Trophoblast cell (in vitro differentiated cells and primary cell): ENCODE measurements at regions not wholly inside any gene's neighbourhood (a gene's known extent, or its start where the extent isn't known, plus 50 kb on each side); places are given as distances from the start of the nearest gene placed in this dataset.

Experiments
- DNase-seq, 2 donors: peaks; one replicate each; pipeline ENCODE4 v3.0.0-alpha.2; 2016
- H2AFZ ChIP-seq: 2 replicates; pipeline ENCODE4 v1.6.1; 2013; ENCODE audit warnings: low read length, moderate library complexity, mild to moderate bottlenecking; ENCODE audit not compliant: insufficient read depth, poor library complexity
- H2AK5ac ChIP-seq: 2 replicates; pipeline ENCODE4 v1.6.1; 2013; ENCODE audit warnings: mild to moderate bottlenecking, low read length
- H2BK120ac ChIP-seq: 2 replicates; pipeline ENCODE4 v1.6.1; 2013; ENCODE audit warnings: low read length, mild to moderate bottlenecking, moderate library complexity; ENCODE audit not compliant: insufficient read depth, poor library complexity
- H2BK12ac ChIP-seq: 2 replicates; pipeline ENCODE4 v1.6.1; 2013; ENCODE audit warnings: mild to moderate bottlenecking, low read length, moderate library complexity
- H2BK5ac ChIP-seq: 2 replicates; pipeline ENCODE4 v1.6.1; 2013; ENCODE audit warnings: low read length, low read depth, moderate library complexity, mild to moderate bottlenecking; ENCODE audit not compliant: poor library complexity
- H3K14ac ChIP-seq: 2 replicates; pipeline ENCODE4 v1.6.1; 2013; ENCODE audit warnings: mild to moderate bottlenecking, low read length
- H3K18ac ChIP-seq: 2 replicates; pipeline ENCODE4 v1.6.1; 2013; ENCODE audit warnings: mild to moderate bottlenecking, low read length
- H3K23ac ChIP-seq: 2 replicates; pipeline ENCODE4 v1.6.1; 2013; ENCODE audit warnings: low read length
- H3K27ac ChIP-seq: 2 replicates; pipeline ENCODE4 v1.5.1; 2013; ENCODE audit warnings: low read depth, mild to moderate bottlenecking, inconsistent platforms, low read length, moderate library complexity
- H3K27me3 ChIP-seq: 2 replicates; pipeline ENCODE4 v1.6.1; 2013; ENCODE audit warnings: inconsistent platforms, mild to moderate bottlenecking, low read length, moderate library complexity; ENCODE audit not compliant: insufficient read depth
- H3K36me3 ChIP-seq, 2 experiments: 1 replicate in 1 of 2; 2 replicates in 1 of 2; pipeline ENCODE4 v1.6.1; 2013; ENCODE audit warnings: low read length in 2 of 2, mild to moderate bottlenecking in 2 of 2, moderate library complexity in 1 of 2; ENCODE audit not compliant: insufficient read depth in 2 of 2, control insufficient read depth in 1 of 2
- H3K4ac ChIP-seq: 2 replicates; pipeline ENCODE4 v1.6.1; 2013; ENCODE audit warnings: low read depth, mild to moderate bottlenecking, low read length, moderate library complexity
- H3K4me1 ChIP-seq, 2 experiments: 1 replicate in 1 of 2; 2 replicates in 1 of 2; pipeline ENCODE4 v1.6.1; 2013; ENCODE audit warnings: low read length in 2 of 2, mild to moderate bottlenecking in 2 of 2, moderate library complexity in 1 of 2; ENCODE audit not compliant: insufficient read depth in 2 of 2, control insufficient read depth in 1 of 2
- H3K4me2 ChIP-seq: 2 replicates; pipeline ENCODE4 v1.6.1; 2013; ENCODE audit warnings: inconsistent platforms, mild to moderate bottlenecking, low read length, moderate library complexity
- H3K4me3 ChIP-seq: 2 replicates; pipeline ENCODE4 v1.5.1; 2013; ENCODE audit warnings: mild to moderate bottlenecking, low read depth, low read length, inconsistent platforms
- H3K79me1 ChIP-seq: one replicate; pipeline ENCODE4 v1.6.1; 2013; ENCODE audit warnings: low read length
- H3K79me2 ChIP-seq: 2 replicates; pipeline ENCODE4 v1.6.1; 2013; ENCODE audit warnings: low read length, mild to moderate bottlenecking; ENCODE audit not compliant: control insufficient read depth, insufficient read depth, poor library complexity
- H3K9ac ChIP-seq: 2 replicates; pipeline ENCODE4 v1.6.1; 2013; ENCODE audit warnings: mild to moderate bottlenecking, low read length
- H3K9me3 ChIP-seq: 2 replicates; pipeline ENCODE4 v1.6.1; 2013; ENCODE audit warnings: low read depth, mild to moderate bottlenecking, control low read depth, inconsistent platforms, low read length; ENCODE audit not compliant: insufficient read depth
- H4K12ac ChIP-seq: 2 replicates; pipeline ENCODE4 v1.6.1; 2013; ENCODE audit warnings: low read depth, mild to moderate bottlenecking, low read length, moderate library complexity
- H4K8ac ChIP-seq: 2 replicates; pipeline ENCODE4 v1.6.1; 2013; ENCODE audit warnings: low read depth, mild to moderate bottlenecking, low read length, moderate library complexity
- H4K91ac ChIP-seq: one replicate; pipeline ENCODE4 v1.6.1; 2013; ENCODE audit warnings: low read depth, mild to moderate bottlenecking, low read length, moderate library complexity
- WGBS: extraction: QIAGEN DNeasy Blood & Tissue Kit; methylation state at CpG from one replicate; pipeline ENCODE4 v1.1.7; 2013; ENCODE audit warnings: missing lambda C conversion rate; ENCODE audit not compliant: insufficient read length, insufficient coverage; ENCODE audit errors: extremely low coverage; 5-methylcytosine and 5-hydroxymethylcytosine counted together

- no peak for DNase-seq
- no peaks in the 10 kb centered on the region for H3K79me1 ChIP-seq
- no peak overlapping the region for H2BK5ac ChIP-seq
- H3K4me3 ChIP-seq: no peak overlapping the region
- H3K27ac ChIP-seq: no peak overlapping the region
- no peak overlapping the region for H4K8ac ChIP-seq
- H3K4me1 ChIP-seq: no peaks in the 10 kb centered on the region
- H3K27me3 ChIP-seq: no peaks in the 10 kb centered on the region
- H2AFZ ChIP-seq: no peak overlapping the region
- H3K23ac ChIP-seq: no peak overlapping the region
- no peak overlapping the region for H2BK120ac ChIP-seq
- H3K4me2 ChIP-seq: no peak overlapping the region
- no peak overlapping the region for H3K9ac ChIP-seq
- H3K79me2 ChIP-seq: no peaks in the 10 kb centered on the region
- no peak overlapping the region for H3K18ac ChIP-seq
- no peak overlapping the region for H4K91ac ChIP-seq
- no peaks in the 10 kb centered on the region for H3K9me3 ChIP-seq
- H4K12ac ChIP-seq: no peak overlapping the region
- no peaks in the 10 kb centered on the region for H3K36me3 ChIP-seq
- no peak overlapping the region for H3K4ac ChIP-seq
- no peak overlapping the region for H3K14ac ChIP-seq
- no peak overlapping the region for H2AK5ac ChIP-seq
- WGBS: no CpG with 5 or more reads among the region's 4 CpGs
- H2BK12ac ChIP-seq: no peak overlapping the region
Observed at GRCh38 chr12:92438641-92439419, 264.0 kb upstream of the PLEKHG7 start.

GRCh38 chr12:92437452-92437851 lies 265.3 kb upstream of the PLEKHG7 start:
- no peak overlapping the region for H3K23ac ChIP-seq
- H3K36me3 ChIP-seq: no peaks in the 10 kb centered on the region
- H3K79me2 ChIP-seq: no peaks in the 10 kb centered on the region
- no peak overlapping the region for H2BK5ac ChIP-seq
- H3K4me2 ChIP-seq: no peak overlapping the region
- H2BK12ac ChIP-seq: no peak overlapping the region
- no peak overlapping the region for H3K9ac ChIP-seq
- no peak overlapping the region for H3K18ac ChIP-seq
- no peak overlapping the region for H4K91ac ChIP-seq
- H2AFZ ChIP-seq: no peak overlapping the region
- H2AK5ac ChIP-seq: no peak overlapping the region
- H3K79me1 ChIP-seq: no peaks in the 10 kb centered on the region
- no CpG with 5 or more reads among the region's 1 CpG for WGBS
- no peaks in the 10 kb centered on the region for H3K4me1 ChIP-seq
- H4K8ac ChIP-seq: no peak overlapping the region
- no peak overlapping the region for H3K14ac ChIP-seq
- H2BK120ac ChIP-seq: no peak overlapping the region
- no peaks in the 10 kb centered on the region for H3K9me3 ChIP-seq
- H4K12ac ChIP-seq: no peak overlapping the region
- H3K4me3 ChIP-seq: no peak overlapping the region
- no peak overlapping the region for H3K4ac ChIP-seq
- no peak overlapping the region for H3K27ac ChIP-seq
- DNase-seq: no peak
- H3K27me3 ChIP-seq: no peaks in the 10 kb centered on the region

GRCh38 chr12:92436856-92437255 lies 265.9 kb upstream of the PLEKHG7 start:
- Histone ChIP-seq H2AFZ (no peak overlapping the region), H3K27ac (no peak overlapping the region), H3K18ac (no peak overlapping the region), H2AK5ac (no peak overlapping the region), H3K4ac (no peak overlapping the region), H2BK5ac (no peak overlapping the region), H2BK12ac (no peak overlapping the region), H3K4me1 (no peaks in the 10 kb centered on the region), H3K9me3 (no peaks in the 10 kb centered on the region), H3K4me2 (no peak overlapping the region), H4K12ac (no peak overlapping the region), H4K8ac (peak overlapping the region; percentile 19), H3K79me2 (no peaks in the 10 kb centered on the region), H4K91ac (no peak overlapping the region), H3K4me3 (no peak overlapping the region), H3K27me3 (no peaks in the 10 kb centered on the region), H3K9ac (no peak overlapping the region), H3K79me1 (no peaks in the 10 kb centered on the region), H2BK120ac (no peak overlapping the region), H3K23ac (no peak overlapping the region), H3K14ac (no peak overlapping the region), H3K36me3 (no peaks in the 10 kb centered on the region)
- WGBS: no CpG with 5 or more reads among the region's 2 CpGs
- no peak for DNase-seq

- Histone ChIP-seq H3K23ac (no peak overlapping the region), H3K79me1 (no peaks in the 10 kb centered on the region), H3K14ac (no peak overlapping the region), H3K27me3 (no peaks in the 10 kb centered on the region), H3K4me2 (no peak overlapping the region), H3K4me1 (no peaks in the 10 kb centered on the region), H2BK12ac (no peak overlapping the region), H4K91ac (no peak overlapping the region), H3K36me3 (no peaks in the 10 kb centered on the region), H3K79me2 (no peaks in the 10 kb centered on the region), H3K4me3 (no peak overlapping the region), H2BK120ac (no peak overlapping the region), H2AFZ (no peak overlapping the region), H3K27ac (no peak overlapping the region), H3K9ac (no peak overlapping the region), H3K18ac (no peak overlapping the region), H3K4ac (no peak overlapping the region), H4K8ac (no peak overlapping the region), H2BK5ac (no peak overlapping the region), H2AK5ac (no peak overlapping the region), H3K9me3 (no peaks in the 10 kb centered on the region), H4K12ac (no peak overlapping the region)
- DNase-seq: no peak
- WGBS: no CpG with 5 or more reads among the region's 1 CpG
Observed at GRCh38 chr12:92434607-92435025, 268.2 kb upstream of the PLEKHG7 start.
